ENCODE measurements at regions not wholly inside any gene's neighbourhood (a gene's known extent, or its start where the extent isn't known, plus 50 kb on each side); places are given as distances from the start of the nearest gene placed in this dataset.

GRCh38 chr7:17021205-17021604 is 139.4 kb upstream of the AGR3 start:
- TF ChIP-seq ATF2 (IDR thresholded peaks at IDR 0.05; ENCODE audit: low read length) (no peak), PBX3 (IDR thresholded peaks at IDR 0.05; ENCODE audit: insufficient replicate concordance, low read depth, low read length) (no peak), SUZ12 (IDR thresholded peaks at IDR 0.05; ENCODE audit: unreplicated experiment) (no peak), POLR2A (IDR thresholded peaks at IDR 0.05; ENCODE audit: low read depth, low read length) (no peak), MLLT1 (IDR thresholded peaks at IDR 0.05) (no peak)
